Tibial artery (tissue), 4 donors: ENCODE measurements at regions not wholly inside any gene's neighbourhood (a gene's known extent, or its start where the extent isn't known, plus 50 kb on each side); places are given as distances from the start of the nearest gene placed in this dataset.
"Not testable (repeated sequence)": the region's sequence is repeated elsewhere in the genome, so short reads cannot be mapped to it uniquely, and the experiment has no call there.

Source experiments
- DNase-seq, 2 donors: peaks; one replicate each; pipeline ENCODE4 v3.0.0-alpha.2; 2019
- H3K27ac ChIP-seq, 2 donors: fragments of 200-600 bp; sonication (generic) in 1 of 2; 1 replicate in 1 of 2; 2 replicates in 1 of 2; pipeline ENCODE4 v1.5.1; 2018 to 2019; ENCODE audit warnings: mild to moderate bottlenecking in 1 of 2
- H3K27me3 ChIP-seq, 2 donors: fragments of 200-600 bp; sonication (generic) in 1 of 2; one replicate each; pipeline versions ENCODE4 v1.5.1 to v1.6.0; 2016 to 2019
- H3K36me3 ChIP-seq, 3 donors: fragments of 200-600 bp; sonication (generic) in 2 of 3; one replicate each; pipeline ENCODE4 v1.5.1; 2016 to 2019; ENCODE audit warnings: mild to moderate bottlenecking in 2 of 3
- H3K4me1 ChIP-seq, 4 donors: fragments of 200-600 bp; sonication (generic) in 2 of 4; 1 replicate in 3 of 4; 2 replicates in 1 of 4; pipeline ENCODE4 v1.5.1; 2016 to 2019
- H3K4me3 ChIP-seq, 2 donors: fragments of 200-600 bp; sonication (generic) in 1 of 2; 1 replicate in 1 of 2; 2 replicates in 1 of 2; pipeline ENCODE4 v1.5.1; 2018 to 2019; ENCODE audit warnings: mild to moderate bottlenecking in 2 of 2
- H3K9me3 ChIP-seq, 3 donors: fragments of 200-600 bp; sonication (generic) in 1 of 3; one replicate each; pipeline ENCODE4 v1.5.1; 2016 to 2019
- CTCF ChIP-seq, 2 experiments: fragments of 200-600 bp in 1 of 2; fragments of 450-650 bp in 1 of 2; IDR thresholded peaks; one replicate each; pipeline ENCODE4 v1.5.1; 2017 to 2019; ENCODE audit warnings: antibody characterized with exemption in 2 of 2, mild to moderate bottlenecking in 1 of 2, moderate library complexity in 1 of 2
- intact Hi-C: fragments of 100-400 bp; cut with DNase I; formaldehyde crosslinking; loops from one replicate; pipeline ENCODE4 v1.15.0; 2023; ENCODE audit warnings: low total_unique reads

GRCh38 chr17:52930145-52930544 is 771.6 kb upstream of the CA10 start:
- Histone ChIP-seq H3K36me3 (no peaks in the 10 kb centered on the region), H3K4me1 (no peaks in the 10 kb centered on the region), H3K9me3 (no peaks in the 10 kb centered on the region), H3K27me3 (no peaks in the 10 kb centered on the region), H3K4me3 (no peak overlapping the region), H3K27ac (no peak overlapping the region)
- no peak for DNase-seq
- intact Hi-C loops, result no loop called here
- TF ChIP-seq CTCF (IDR thresholded peaks at IDR 0.05), result no peak

GRCh38 chr17:52923658-52924057 is 765.1 kb upstream of the CA10 start:
- H3K27ac ChIP-seq, result no peak overlapping the region
- TF ChIP-seq CTCF (IDR thresholded peaks at IDR 0.05), result no peak
- no peaks in the 10 kb centered on the region for H3K36me3 ChIP-seq
- no peak overlapping the region for H3K4me3 ChIP-seq
- no peaks in the 10 kb centered on the region for H3K27me3 ChIP-seq
- no peak for DNase-seq
- H3K4me1 ChIP-seq, result no peaks in the 10 kb centered on the region
- intact Hi-C loops, result no loop called here
- no peaks in the 10 kb centered on the region for H3K9me3 ChIP-seq

- H3K4me1 ChIP-seq, result no peaks in the 10 kb centered on the region
- intact Hi-C loops, result no loop called here
- no peak for DNase-seq
- H3K36me3 ChIP-seq, result no peaks in the 10 kb centered on the region
- H3K27ac ChIP-seq, result no peak overlapping the region
- H3K4me3 ChIP-seq, result no peak overlapping the region
- no peak for TF ChIP-seq CTCF (IDR thresholded peaks at IDR 0.05)
- no peaks in the 10 kb centered on the region for H3K9me3 ChIP-seq
- no peaks in the 10 kb centered on the region for H3K27me3 ChIP-seq
Measured at GRCh38 chr17:52899235-52899634, 740.7 kb upstream of the CA10 start.

GRCh38 chr17:52895272-52895671 is 736.8 kb upstream of the CA10 start:
- no peaks in the 10 kb centered on the region for H3K36me3 ChIP-seq
- H3K27ac ChIP-seq, result no peak overlapping the region
- H3K9me3 ChIP-seq, result no peaks in the 10 kb centered on the region
- H3K27me3 ChIP-seq, result no peaks in the 10 kb centered on the region
- TF ChIP-seq CTCF (IDR thresholded peaks at IDR 0.05), result no peak
- H3K4me1 ChIP-seq, result no peaks in the 10 kb centered on the region
- no peak for DNase-seq
- intact Hi-C loops, result no loop called here
- no peak overlapping the region for H3K4me3 ChIP-seq

- Histone ChIP-seq H3K27me3 (no peaks in the 10 kb centered on the region), H3K36me3 (no peaks in the 10 kb centered on the region), H3K4me3 (no peak overlapping the region), H3K4me1 (no peaks in the 10 kb centered on the region), H3K27ac (no peak overlapping the region), H3K9me3 (no peaks in the 10 kb centered on the region)
- intact Hi-C loops, result no loop called here
- DNase-seq, result no peak
- TF ChIP-seq CTCF (IDR thresholded peaks at IDR 0.05), result no peak
Measured at GRCh38 chr17:52892334-52892733, 733.8 kb upstream of the CA10 start.

- Histone ChIP-seq H3K27ac (no peak overlapping the region), H3K36me3 (no peaks in the 10 kb centered on the region), H3K4me1 (no peaks in the 10 kb centered on the region), H3K9me3 (peaks cover 0 to 4% (median 0%) of the 10 kb centered on the region in 3 donors), H3K27me3 (no peaks in the 10 kb centered on the region), H3K4me3 (no peak overlapping the region)
- intact Hi-C loops, result no loop called here
- no peak for DNase-seq
- no peak for TF ChIP-seq CTCF (IDR thresholded peaks at IDR 0.05)
Measured at GRCh38 chr17:52885882-52886281, 727.4 kb upstream of the CA10 start.

GRCh38 chr17:52883907-52884491 is 725.5 kb upstream of the CA10 start:
- H3K27me3 ChIP-seq, H3K4me1 ChIP-seq, DNase-seq, H3K36me3 ChIP-seq, intact Hi-C loops, H3K27ac ChIP-seq, H3K4me3 ChIP-seq, H3K9me3 ChIP-seq: not testable (repeated sequence)

GRCh38 chr17:52846767-52847166 is 688.3 kb upstream of the CA10 start:
- peaks cover 0 to 11% (median 0%) of the 10 kb centered on the region in 4 donors for H3K4me1 ChIP-seq
- H3K27me3 ChIP-seq, DNase-seq, H3K36me3 ChIP-seq, intact Hi-C loops, H3K27ac ChIP-seq, H3K9me3 ChIP-seq, H3K4me3 ChIP-seq: not testable (repeated sequence)
